BJ (cell line): ENCODE measurements at regions not wholly inside any gene's neighbourhood (a gene's known extent, or its start where the extent isn't known, plus 50 kb on each side); places are given as distances from the start of the nearest gene placed in this dataset.

Experiments
- CTCF ChIA-PET: fragments of 350-600 bp; formaldehyde crosslinking; extraction: SDS; loops from one replicate; lab custom pipeline; 2021; ENCODE audit warnings: antibody characterized with exemption, inconsistent platforms; lab: Yijun Ruan, JAX
- POLR2A ChIA-PET: fragments of 300-600 bp; sonication (Branson Sonifier 250); formaldehyde crosslinking; extraction: SDS; loops from one replicate; lab custom pipeline; 2021; ENCODE audit warnings: antibody characterized with exemption; lab: Charles Lee
- DNase-seq: peaks from one replicate; pipeline ENCODE4 v3.0.0-alpha.2; 2011; ENCODE audit warnings: low read depth
- H3K27me3 ChIP-seq: 2 replicates; pipeline ENCODE4 v1.6.0; 2011; ENCODE audit warnings: low read length; ENCODE audit not compliant: control insufficient read depth, insufficient read depth
- H3K36me3 ChIP-seq: 2 replicates; pipeline ENCODE4 v1.5.1; 2011; ENCODE audit warnings: low read length; ENCODE audit not compliant: control insufficient read depth, insufficient read depth
- H3K4me3 ChIP-seq: 2 replicates; pipeline ENCODE4 v1.5.1; 2011; ENCODE audit warnings: low read depth, mild to moderate bottlenecking, control low read depth, low read length
- TF ChIP-seq, protein P1 (sequence below): IDR thresholded peaks from 2 replicates; pipeline ENCODE4 v1.5.1; 2011; ENCODE audit warnings: low read depth, mild to moderate bottlenecking, control low read depth, inconsistent platforms, low read length, moderate library complexity; ENCODE audit not compliant: insufficient read depth

GRCh38 chr18:27668158-27668557, 483.1 kb upstream of the CHST9 start:
- Histone ChIP-seq H3K36me3 (no peaks in the 10 kb centered on the region), H3K4me3 (no peak overlapping the region), H3K27me3 (no peaks in the 10 kb centered on the region)
- ChIA-PET CTCF (no interaction called here), POLR2A (no interaction called here)
- TF ChIP-seq, protein P1, sequence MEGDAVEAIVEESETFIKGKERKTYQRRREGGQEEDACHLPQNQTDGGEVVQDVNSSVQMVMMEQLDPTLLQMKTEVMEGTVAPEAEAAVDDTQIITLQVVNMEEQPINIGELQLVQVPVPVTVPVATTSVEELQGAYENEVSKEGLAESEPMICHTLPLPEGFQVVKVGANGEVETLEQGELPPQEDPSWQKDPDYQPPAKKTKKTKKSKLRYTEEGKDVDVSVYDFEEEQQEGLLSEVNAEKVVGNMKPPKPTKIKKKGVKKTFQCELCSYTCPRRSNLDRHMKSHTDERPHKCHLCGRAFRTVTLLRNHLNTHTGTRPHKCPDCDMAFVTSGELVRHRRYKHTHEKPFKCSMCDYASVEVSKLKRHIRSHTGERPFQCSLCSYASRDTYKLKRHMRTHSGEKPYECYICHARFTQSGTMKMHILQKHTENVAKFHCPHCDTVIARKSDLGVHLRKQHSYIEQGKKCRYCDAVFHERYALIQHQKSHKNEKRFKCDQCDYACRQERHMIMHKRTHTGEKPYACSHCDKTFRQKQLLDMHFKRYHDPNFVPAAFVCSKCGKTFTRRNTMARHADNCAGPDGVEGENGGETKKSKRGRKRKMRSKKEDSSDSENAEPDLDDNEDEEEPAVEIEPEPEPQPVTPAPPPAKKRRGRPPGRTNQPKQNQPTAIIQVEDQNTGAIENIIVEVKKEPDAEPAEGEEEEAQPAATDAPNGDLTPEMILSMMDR = no peak
- DNase-seq = no peak

DNA sequence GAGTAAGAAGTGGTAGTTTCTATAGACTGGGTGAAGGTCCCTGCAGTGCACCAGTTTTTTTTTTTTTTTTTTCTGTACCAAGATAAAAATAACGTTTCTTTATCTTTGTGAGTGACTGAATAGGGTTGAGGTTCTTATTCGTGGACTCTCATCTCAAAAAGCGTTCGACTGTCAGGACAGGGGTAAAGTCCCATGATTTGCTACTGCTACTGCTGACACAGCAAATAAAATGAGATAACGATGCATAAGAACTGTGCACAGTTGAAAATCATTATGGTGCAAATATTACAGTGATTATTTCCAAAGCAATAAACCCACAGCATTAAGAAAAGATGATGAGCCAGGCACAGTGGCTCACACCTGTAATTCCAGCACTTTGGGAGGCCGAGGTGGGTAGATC, 482.0 kb upstream of the CHST9 start:
- POLR2A ChIA-PET = no interaction called here
- Histone ChIP-seq H3K27me3 (no peaks in the 10 kb centered on the region), H3K4me3 (no peak overlapping the region), H3K36me3 (no peaks in the 10 kb centered on the region)
- CTCF ChIA-PET = no interaction called here
- TF ChIP-seq, protein P1 = no peak
- DNase-seq = no peak

GRCh38 chr18:27666016-27666415, 480.9 kb upstream of the CHST9 start:
- TF ChIP-seq, protein P1 = no peak

DNA sequence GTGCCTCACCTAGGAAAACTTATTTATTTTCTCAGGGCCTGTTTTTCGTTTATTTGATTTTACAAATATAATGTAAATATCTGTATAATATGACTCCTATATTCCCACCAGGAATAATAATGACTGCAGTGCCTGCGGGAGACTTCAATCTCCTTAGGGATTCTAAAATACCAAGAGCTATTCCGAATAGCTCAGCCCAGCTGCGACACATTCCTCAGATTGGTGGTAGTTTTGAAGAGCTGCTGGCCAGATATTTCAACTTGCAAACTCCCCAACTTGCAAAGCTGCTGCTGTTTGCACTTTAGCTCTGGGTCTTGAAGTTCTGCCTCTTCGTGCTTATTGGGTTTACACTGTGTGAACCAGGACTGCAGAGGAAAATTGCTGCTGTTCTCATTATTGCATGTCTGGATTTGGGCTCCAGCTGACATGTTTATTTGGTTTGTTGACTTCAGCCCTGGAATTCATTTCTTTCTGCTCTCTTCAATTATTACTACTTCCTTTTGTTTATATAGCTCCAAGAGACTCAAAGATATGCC, 480.2 kb upstream of the CHST9 start:
- CTCF ChIA-PET = interaction anchor here (0.7 to 1.2 kb wide), 3 partner anchors 60 to 514 kb away, joined by 3 read pairs; no protein-coding TSS in a partner anchor
- DNase-seq = no peak
- Histone ChIP-seq H3K27me3 (no peaks in the 10 kb centered on the region), H3K36me3 (no peaks in the 10 kb centered on the region), H3K4me3 (no peak overlapping the region)
- POLR2A ChIA-PET = no interaction called here
- TF ChIP-seq, protein P1 = no peak

More at GRCh38 chr18:27666016-27666415, 480.9 kb upstream of the CHST9 start:
- Histone ChIP-seq H3K4me3 (no peak overlapping the region), H3K27me3 (no peaks in the 10 kb centered on the region), H3K36me3 (no peaks in the 10 kb centered on the region)
- ChIA-PET POLR2A (no interaction called here), CTCF (interaction anchor here (0.7 to 1.2 kb wide), 3 partner anchors 61 to 514 kb away, joined by 3 read pairs; no protein-coding TSS in a partner anchor)
- no peak for DNase-seq

DNA sequence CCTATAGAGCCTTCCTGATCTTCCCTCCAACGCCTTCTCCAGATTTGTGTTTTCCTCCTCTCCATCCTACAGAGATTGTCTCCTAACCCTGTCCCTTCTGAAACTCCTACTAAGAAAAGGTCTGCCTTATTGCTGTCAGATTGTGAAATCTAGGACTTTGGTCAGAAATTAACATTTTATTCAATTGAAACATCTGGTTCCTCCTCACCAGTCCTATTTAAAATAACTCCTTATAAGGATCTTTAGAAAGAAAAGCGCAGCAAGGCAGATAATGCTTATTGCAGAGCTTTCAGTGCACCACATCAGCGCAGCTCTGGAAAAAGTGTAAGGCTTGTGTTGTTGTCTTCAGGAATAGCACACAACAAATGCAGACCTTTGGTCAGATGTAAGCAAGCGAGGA, 477.8 kb upstream of the CHST9 start:
- ChIA-PET POLR2A (no interaction called here), CTCF (no interaction called here)
- Histone ChIP-seq H3K4me3 (no peak overlapping the region), H3K36me3 (no peaks in the 10 kb centered on the region), H3K27me3 (no peaks in the 10 kb centered on the region)
- TF ChIP-seq, protein P1 = no peak
- DNase-seq = no peak
